GM21576 (cell line): ENCODE measurements at regions not wholly inside any gene's neighbourhood (a gene's known extent, or its start where the extent isn't known, plus 50 kb on each side); places are given as distances from the start of the nearest gene placed in this dataset.

Experiments used
- ATAC-seq: cut with Tn5 transposase; IDR thresholded peaks from one replicate; pipeline ENCODE4 v1.9.1; 2021; ENCODE audit warnings: mild to moderate bottlenecking, moderate library complexity; ENCODE audit not compliant: unreplicated experiment

DNA sequence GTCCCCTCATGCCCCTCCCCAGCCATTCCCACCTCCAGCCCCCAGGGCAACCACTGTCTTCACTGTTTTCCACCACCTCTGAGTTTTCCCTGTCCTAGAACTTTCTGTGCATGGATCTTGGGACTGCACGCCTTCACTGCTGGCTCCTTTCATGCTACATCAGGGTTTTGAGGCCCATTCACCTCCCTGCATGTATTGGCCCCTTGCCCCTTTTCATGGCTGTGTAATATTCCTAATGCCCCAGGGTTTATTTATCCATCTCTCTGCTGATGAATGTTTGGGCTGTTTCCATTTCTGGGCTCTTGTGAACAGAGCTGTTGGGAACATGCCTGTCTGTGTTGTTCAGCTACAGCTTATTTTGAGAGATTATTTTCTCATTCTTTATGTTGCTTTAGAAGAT, 205.0 kb downstream of the RBFOX3 start:
- no peak for ATAC-seq

DNA sequence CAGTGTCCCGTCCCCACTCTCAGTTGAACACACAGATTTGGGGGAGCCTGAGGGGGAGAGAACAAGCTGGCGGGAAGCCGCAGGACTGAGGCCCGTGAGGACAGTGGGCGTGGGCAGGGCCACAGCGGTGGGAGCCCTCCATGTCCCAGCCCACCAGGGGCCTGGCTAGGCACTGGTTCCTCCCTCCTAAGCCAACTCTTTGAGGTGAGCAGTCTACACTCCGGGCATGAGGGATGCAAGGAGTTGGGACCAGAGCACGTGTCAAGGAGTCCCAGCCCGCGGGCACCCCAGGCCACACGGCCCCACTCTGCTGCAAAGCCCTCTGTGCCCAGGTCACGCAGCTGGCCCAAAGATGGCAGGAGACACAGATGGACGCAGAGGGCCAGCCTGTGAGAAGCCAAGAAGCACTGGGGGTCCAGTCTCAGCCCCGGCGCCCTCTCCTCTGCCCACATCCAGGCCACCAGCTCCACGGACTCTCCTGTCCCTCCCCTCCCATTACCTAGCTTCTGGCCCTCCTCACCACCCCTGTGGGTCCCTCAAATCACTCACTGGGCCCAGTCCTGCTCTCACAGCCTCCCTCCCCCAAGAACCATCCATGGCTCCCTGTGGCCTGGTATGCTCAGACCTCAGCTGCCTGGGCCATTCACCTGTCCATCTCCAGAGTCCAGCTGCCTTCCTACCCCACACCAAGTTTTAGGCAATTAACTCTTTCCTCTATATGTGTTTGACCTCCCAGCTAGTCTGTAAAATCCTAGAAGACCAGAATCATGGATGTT, 206.5 kb downstream of the RBFOX3 start:
- ATAC-seq = no peak

DNA sequence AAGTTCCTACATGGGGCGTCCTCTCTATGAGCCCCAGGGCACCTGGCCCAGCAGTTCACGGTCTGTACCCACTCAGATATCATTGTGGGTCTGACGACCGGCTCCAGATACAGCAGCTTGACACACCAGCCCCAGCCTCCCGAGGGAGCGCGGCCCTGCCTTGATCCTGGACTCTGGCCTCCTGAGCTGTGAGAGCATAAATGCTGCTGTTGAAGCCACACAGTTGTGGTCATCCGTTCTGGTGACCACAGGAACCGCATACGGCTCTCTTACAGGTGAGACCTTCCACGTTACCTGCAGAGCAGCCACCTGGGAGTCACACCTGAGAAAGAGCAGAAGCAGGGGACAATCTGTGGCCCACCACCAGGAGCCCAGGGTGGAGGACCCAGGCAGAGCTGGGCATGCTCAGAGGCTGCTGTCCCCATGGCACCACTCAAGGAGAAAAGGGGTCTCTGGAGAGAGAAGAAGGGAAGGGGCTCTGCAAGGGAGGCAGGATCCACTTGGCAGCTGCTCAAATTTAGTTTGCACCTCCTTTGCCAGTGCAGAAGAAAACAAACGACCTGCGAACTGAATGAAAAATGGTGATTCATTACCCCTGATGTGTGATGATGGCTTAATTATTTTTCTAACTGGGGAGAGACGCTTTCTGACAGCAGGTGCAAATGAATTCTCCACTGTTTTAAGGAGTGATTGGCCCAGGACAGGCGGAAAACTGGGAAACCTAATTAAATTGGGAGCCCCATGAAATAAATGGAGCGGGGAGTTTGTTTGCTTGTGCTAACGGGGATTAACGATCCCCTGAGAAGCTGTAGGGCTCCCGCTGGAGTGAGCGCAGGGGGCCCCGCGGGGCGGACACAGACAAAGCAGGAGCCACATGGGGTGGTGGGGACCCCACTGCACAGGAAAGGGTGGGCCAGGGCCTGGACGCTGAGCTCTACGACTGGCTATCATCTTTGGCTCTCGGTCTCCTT, 208.9 kb downstream of the RBFOX3 start:
- no peak for ATAC-seq

DNA sequence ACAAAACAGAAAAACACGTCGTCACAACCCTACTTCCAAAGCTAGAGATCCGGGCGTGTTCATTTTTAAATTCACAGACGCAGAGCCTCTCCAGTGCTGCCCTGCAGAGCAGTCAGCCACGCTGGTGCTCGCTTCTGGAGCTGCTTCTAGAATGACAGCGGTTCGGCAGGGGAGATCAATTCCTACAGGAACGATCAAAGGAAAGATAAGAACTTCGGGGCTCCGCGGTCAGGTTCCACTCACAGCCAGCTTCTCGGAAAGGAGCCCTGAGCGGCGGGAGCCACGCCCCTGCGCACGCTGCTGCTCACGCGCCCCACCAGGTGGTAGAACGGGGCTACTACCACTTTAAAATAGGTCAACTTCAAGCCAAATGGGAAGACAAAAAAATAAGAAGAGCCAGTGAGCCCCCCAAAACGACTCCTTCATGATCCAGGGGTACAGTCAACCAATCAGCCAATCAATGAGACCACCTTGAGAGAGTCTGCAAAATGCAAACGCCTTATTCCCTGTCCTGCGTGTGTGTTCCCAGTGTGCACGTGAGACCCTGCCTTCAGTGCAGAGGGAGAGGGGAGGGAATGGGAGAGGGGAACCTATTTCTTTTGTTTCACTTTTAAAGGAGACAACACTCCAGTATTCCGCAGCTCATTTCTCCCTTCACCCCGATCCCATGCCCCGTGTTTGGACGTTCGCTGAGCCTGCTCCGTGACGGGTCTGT, 209.7 kb downstream of the RBFOX3 start:
- no peak for ATAC-seq

DNA sequence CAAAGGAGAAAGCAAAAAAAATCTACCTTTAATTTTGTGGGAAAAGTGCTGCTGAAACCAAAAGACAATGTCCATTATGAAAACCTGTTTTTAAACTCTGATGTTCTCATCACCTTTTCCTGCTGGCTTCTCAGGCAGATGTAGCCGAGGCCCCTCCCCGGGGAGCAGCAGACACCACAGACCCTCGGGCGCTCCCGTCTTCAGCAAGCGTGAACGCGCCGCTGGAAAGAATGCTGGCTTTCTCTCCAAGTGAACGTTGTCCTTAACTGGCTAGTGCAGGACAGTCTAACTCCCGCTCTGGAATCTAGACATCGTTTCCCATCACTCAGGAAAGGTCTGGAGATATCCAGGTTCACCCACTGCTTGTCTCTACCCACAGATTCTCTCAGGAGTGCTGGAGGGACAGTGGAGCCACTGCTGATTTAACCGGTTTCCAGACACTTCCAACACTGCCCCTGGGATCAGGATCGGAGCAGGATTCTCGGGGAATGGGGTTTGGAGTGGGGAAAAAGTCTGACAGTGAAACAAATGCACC, 211.2 kb downstream of the RBFOX3 start:
- no peak for ATAC-seq

DNA sequence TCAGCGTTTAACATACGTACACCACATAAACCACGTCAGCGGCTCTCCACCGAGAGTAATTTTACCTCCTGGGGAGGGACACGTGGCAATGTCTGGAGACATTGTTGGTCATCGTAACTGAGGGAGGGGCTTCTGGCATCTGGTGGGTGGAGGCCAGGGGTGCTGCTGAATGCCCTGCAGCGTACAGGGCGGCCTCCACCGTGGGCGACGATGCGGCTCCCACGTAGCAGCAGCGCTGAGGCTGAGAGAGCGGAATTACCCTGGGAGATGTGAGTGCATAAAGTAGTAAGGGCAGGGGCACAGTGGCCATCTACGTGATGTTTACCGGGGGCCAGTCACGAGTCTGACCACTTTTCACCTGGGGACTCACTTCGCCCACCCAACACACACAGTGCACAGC, 212.4 kb downstream of the RBFOX3 start:
- ATAC-seq = no peak

DNA sequence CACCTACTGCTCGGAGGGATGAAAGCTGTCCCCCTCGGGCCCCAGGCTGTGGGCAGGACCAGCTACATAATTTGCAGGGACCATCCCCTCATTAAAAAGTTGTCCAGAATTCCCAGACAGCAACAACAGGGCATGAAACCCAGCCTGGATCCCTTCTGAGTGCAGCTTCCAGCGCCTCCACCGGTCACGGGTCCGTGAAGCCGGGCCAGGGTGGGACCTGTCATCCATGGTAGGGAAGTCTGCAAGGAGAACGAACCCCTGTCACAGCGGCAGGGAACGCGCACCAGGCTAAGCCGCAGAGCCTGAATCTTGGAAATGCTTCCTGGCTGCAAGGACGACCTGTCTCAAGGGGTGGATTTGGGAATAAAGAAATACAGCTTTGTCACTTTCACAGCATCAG, 214.2 kb downstream of the RBFOX3 start:
- ATAC-seq = no peak

DNA sequence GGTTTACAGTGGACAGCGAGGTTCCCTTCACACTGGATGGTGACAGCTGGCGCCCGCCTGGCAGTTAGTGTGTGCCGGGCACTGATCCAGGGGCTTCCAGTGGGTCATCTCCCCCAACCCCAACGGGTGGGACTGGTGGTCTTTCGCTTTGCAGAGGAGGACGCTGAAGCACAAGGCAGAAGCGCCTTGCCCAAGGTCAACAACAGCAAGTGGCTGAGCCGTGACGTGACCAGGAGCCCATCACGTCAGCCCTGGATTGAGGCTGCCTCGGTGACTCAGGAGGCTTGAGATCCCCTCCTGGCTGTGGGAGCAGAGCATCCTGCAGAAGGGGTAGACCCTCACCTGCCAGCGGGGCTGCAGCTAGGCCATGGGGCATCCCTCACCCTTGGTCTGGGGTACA, 215.3 kb downstream of the RBFOX3 start:
- no peak for ATAC-seq

DNA sequence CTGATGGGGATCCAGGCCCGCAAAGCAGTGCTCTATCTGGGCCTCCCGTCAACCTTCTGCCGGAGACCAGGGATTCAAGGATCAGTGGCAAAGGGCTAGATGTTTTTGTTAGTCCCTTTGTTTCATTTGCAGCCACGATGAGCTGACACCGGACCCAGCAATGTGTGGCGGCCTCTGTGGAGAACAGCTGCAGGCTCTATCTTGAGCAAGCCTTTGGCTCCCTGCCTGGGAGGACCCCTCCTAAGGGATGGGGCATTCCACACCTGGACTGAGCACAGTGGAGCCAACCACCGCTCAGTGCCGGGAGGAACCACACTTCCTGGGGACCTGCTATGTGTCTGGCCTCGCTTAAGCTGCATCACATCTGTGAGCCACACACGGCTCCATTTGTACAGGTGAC, 215.8 kb downstream of the RBFOX3 start:
- ATAC-seq = no peak

DNA sequence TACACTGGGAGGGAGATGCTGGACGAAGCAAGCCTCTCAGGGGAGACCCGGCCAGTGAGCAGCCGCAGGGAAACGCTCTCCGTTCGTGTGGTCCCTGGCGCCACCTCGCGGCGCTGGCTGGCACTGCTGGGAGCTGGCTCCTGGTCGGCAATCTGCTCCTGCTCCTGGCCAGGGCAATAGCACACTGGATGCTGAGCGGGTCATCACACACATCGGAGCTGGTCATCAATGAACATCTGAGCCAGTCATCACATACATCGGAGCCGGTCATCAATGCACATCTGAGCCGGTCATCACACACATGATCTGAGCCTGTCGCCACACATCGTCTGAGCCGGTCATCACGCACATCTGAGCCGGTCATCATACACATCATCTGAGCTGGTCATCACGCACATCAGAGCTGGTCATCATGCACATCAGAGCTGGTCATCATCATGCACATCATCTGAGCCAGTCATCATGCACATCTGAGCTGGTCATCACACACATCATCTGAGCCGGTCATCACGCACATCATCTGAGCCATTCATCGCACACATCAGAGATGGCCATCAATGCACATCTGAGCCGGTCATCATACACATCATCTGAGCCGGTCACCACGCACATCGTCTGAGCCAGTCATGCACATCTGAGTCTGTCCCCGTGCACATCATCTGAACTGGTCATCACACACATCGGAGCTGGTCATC, 217.3 kb downstream of the RBFOX3 start:
- ATAC-seq = no peak

DNA sequence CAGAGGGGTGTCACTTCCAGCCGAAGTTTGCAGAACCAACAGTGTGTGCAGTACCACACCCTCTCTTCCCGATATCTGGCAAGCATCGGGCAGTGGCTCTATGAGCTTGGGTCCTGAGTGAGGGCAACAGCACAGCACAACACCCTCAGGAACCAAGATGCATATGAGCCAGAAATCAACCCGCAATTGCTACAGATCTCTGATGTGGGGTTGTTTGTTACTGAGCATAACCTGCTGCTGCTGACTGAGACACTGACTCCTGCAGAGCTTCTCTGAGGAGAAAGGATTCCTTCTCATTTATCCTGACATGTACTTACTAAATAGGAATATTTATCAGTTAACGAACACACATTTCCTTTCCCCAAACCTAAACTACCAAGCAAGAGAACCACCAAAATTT, 218.3 kb downstream of the RBFOX3 start:
- ATAC-seq = no peak

DNA sequence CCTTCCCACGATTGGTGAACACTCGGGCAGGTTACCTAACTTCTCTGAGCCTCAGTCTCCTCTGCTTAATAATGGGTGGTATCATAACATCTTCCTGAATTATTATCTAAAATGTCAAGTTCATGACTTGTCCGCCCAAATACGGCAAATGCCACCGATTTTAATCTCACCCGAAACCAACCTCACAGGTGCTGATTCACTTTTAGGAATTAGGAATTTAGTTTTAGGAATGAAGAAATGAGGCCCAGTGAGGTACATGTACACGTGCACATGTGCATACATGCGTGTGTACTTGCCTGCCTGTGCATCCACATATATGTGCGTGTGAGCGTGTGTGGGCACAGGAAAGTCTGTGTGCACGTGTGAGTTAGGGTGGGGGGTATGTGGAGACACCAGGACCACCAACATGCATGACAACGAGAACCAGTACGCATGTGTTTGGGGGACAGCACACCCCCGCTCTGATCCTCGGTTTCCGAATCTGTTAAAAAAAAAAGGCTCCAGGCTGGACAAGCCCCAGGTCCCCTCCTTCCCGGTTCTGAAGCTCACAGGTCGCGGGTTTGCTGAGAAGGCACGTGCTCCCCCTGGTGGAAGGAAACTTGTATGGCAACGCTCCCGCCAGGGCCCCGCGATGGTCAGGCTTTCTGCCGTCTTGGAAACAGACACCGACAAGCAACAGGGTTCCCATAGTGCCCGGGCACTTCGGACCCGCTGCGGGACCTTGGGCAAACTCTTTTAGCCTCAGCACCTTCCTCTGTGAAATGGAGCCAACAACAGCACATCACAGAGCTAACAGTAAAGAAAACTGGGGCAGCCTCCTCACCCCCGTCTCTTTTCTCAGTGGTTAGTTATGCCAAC, 219.2 kb downstream of the RBFOX3 start:
- ATAC-seq = no peak

DNA sequence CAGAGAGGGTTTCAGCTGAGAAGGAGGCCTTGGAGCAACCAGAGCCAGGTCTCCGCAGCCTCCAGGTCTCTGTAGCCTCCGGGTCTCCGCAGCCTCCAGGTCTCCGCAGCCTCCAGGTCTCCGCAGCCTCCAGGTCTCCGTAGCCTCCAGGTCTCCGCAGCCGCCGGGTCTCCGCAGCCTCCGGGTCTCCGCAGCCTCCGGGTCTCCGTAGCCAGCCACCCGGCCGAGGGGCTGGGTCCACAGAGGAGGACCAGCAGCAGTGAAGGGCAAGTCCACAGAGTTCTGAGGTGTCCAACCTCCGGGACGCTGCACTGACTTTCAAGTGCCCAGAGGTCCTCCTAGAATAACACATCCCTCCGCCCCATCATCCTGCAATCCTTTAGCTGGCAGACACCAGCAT, 221.0 kb downstream of the RBFOX3 start:
- no peak for ATAC-seq

DNA sequence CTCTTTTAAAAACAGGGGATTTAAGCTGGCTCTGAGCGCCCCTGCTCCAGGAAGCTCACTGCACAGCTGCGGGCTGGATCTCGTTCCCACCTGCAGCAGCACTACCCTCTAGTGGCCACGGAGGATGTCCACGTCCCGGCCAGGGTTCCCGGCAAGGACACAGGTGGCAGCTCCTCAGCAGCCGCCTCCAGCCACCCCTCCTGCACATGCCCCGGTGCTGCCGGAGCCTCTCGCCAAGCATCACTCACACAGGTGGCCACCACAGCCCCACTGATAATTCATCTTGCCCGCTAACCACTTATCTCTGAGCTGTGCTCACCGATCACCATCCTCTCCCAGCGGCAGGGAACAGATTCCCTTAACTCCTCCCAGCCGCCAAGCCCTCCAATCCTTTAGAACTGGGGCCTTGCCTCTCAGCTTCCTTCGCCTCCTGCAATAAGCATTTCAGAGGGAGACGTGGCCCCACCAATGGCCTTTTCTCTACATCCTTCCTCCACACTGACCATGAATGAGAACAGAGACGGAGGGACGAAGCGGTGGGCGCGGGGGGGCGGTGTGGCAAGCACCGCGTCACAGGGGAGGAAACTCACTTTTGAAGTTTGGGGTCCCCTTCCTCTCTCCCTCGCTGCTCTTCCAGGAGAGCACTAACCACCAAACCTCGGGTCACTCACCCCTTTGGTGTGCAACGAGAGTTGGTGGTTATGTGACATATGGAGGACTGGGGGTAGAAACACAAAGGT, 222.1 kb downstream of the RBFOX3 start:
- ATAC-seq = no peak

DNA sequence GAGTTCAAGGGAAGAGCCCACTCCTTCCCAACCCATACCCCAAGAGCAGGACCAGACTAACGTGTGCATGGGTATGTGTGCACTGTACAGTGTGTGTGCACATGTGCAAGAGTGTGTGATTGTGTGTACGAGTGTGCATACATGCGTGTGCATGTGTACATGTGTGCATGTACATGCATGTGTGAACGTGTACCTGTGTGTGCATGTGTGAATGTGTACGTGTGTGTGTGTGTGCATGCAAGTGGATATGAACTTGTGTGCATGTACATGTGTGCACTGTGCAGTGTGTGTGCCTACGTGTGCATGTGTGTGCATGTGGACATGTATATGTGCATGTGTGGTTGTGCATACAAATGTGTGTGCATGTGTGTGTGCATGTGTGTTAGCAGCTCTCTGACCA, 223.1 kb downstream of the RBFOX3 start:
- ATAC-seq = no peak

DNA sequence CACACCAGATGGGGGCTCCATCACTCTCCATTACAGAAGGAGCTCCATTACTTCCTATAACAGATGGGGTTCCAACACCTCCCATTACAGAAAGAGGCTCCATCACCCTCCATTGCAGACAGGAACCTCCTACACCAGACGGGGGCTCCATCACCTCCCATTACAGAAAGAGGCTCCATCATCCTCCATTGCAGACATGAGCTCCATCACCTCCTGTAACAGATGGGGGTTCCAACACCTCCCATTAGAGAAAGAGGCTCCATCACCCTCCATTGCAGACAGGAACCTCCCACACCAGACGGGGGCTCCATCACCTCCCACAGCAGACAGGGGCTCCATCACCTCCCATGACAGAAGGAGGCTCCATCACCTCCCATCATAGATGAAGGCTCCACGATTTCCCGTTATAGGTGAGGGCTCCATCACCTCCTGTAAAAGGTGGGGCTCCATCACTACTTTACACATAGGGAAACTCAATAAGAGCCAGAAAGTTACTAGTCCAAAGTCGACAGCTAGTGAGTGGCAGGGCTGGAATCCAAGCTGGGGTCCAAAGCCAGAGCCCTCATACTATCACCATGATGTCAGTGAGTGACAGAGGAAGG, 224.8 kb downstream of the RBFOX3 start:
- no peak for ATAC-seq

DNA sequence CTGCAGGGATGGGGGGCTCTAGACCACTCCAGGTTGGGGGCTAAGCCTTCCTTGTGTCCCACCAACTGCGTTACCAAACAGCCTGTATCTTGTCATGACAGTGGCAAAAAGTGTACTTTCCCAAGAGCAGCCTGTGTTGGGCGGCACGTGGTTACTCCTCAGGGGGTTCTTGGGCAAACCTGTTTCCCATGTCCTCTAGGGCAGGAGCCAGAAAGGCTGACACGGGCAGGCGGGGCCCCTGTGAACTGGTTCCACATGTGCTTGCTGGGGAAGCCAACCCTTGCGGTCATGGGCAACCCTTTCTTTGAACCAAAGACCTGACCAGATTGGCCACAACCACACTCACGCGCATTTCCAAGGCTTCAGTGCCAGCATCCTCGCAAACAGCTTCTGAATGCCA, 228.5 kb downstream of the RBFOX3 start:
- ATAC-seq = no peak

DNA sequence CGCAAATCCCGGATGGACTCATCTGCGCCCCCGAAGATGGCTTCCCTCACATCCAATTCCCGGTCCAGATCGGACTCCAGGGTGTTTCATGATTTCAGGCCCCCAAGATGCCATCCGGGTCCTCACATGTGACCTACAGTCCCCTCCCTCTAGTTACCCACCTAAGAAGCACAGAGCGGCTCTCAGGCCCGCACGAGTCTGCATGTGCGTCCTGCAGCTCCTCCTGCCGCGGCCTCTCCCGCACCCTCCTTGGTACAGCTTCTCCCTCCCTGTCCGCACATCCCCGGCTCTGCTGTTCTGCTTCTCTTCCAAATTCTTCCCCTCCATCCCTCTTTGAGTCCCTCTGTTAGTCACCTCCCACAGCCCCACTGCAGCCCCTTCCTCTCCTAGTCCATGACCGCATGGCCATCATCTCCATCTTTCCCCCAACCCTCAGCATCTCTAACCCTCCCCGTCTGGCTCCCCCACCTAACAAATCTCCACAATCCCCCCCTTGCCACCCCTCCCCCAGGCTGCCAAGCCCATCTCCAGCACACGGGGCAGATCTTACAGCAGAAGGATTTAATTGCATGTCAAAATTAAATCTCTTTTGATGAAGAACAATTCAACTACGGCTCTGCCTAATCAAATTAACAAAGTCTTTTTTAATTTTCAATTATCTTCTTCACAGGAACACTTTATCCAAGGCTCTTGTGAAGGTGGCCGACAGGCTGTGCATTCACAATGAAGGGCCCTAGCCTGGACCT, 231.0 kb downstream of the RBFOX3 start:
- no peak for ATAC-seq
